ENCODE measurements at regions not wholly inside any gene's neighbourhood (a gene's known extent, or its start where the extent isn't known, plus 50 kb on each side); places are given as distances from the start of the nearest gene placed in this dataset.

DNA sequence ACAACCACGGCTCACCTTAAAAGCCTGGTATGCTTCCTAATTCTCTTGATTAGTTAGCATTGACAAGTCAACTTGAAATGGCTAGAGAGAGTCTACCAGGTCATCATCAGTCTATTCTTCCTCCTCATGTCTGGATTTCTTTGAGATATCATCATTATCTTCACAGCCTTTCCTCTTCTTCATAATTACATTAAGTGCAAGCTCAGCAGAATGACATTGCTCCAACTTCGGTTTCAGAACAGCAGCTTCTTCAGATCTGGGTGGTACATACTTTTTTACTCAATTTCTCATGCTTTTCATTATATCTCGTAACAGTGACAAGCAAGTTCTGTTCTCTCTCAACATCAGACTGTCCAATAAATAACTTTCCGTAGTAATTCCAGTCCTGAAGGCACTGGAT is 337.5 kb upstream of the TENM3 start:
- no peaks in the 10 kb centered on the region for H3K9me3 ChIP-seq (ENCODE audit: insufficient read depth, low read depth, low read length)
- peaks cover 26% of the 10 kb centered on the region for H3K4me1 Mint-ChIP-seq (ENCODE audit: low read depth, unreplicated experiment)
- no peak overlapping the region for H3K27ac Mint-ChIP-seq (ENCODE audit: unreplicated experiment)
- FAIRE-seq: no peak
- no peak overlapping the region for H3K27ac ChIP-seq (ENCODE audit: low read depth, low read length)
- no peak overlapping the region for H3K9ac ChIP-seq (ENCODE audit: low read length)
- no peak for TF ChIP-seq EZH2 (IDR thresholded peaks at IDR 0.05; ENCODE audit: insufficient read depth, low read length)
- no peaks in the 10 kb centered on the region for H3K27me3 ChIP-seq (ENCODE audit: insufficient read depth, low read length)
- peaks cover 6% of the 10 kb centered on the region for H3K9me3 Mint-ChIP-seq (ENCODE audit: unreplicated experiment)
- no peaks in the 10 kb centered on the region for H3K79me2 ChIP-seq (ENCODE audit: insufficient read depth, low read length)
- H3K4me1 ChIP-seq (ENCODE audit: insufficient read depth, low read length): peaks cover 12% of the 10 kb centered on the region
- no peak overlapping the region for H2AFZ ChIP-seq (ENCODE audit: low read depth, low read length)
- H3K4me3 ChIP-seq (ENCODE audit: insufficient read depth, low read depth, low read length): no peak overlapping the region
- H3K27me3 Mint-ChIP-seq (ENCODE audit: low read depth, unreplicated experiment): no peaks in the 10 kb centered on the region
- H3K36me3 Mint-ChIP-seq (ENCODE audit: low read depth, unreplicated experiment): no peaks in the 10 kb centered on the region
- no peaks in the 10 kb centered on the region for H3K36me3 ChIP-seq (ENCODE audit: insufficient read depth, low read length)
- DNase-seq (ENCODE audit: low read depth): no peak
- H4K20me1 ChIP-seq (ENCODE audit: insufficient read depth, low read length): no peaks in the 10 kb centered on the region
- H3K4me3 Mint-ChIP-seq (ENCODE audit: unreplicated experiment): no peak overlapping the region
- no peak overlapping the region for H3K4me2 ChIP-seq (ENCODE audit: low read length)

DNA sequence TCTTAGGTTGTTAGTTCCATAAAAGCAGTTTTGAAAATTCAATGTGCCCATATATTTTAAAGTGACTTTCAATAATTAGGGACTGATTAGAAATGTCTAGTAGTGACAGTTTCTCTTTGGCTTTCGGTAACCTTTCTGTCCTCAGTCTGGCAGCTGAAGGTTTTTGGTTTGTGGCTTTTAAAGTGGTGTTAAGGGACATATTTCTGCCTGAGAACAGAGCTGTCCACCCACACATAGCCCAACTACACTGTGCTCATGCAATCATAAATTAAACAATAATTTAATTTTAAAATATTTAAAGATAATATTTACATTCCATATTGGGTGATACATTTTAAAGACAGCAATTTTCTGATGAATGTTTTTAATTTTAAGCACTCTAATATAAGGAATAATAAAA is 335.0 kb upstream of the TENM3 start:
- no peak overlapping the region for H2AFZ ChIP-seq (ENCODE audit: low read depth, low read length)
- no peaks in the 10 kb centered on the region for H3K36me3 ChIP-seq (ENCODE audit: insufficient read depth, low read length)
- FAIRE-seq: no peak
- peaks cover 3% of the 10 kb centered on the region for H3K36me3 Mint-ChIP-seq (ENCODE audit: low read depth, unreplicated experiment)
- peaks cover 15% of the 10 kb centered on the region for H3K4me1 ChIP-seq (ENCODE audit: insufficient read depth, low read length)
- no peaks in the 10 kb centered on the region for H3K27me3 ChIP-seq (ENCODE audit: insufficient read depth, low read length)
- H3K4me3 ChIP-seq (ENCODE audit: insufficient read depth, low read depth, low read length): no peak overlapping the region
- H3K27ac ChIP-seq (ENCODE audit: low read depth, low read length): no peak overlapping the region
- no peak overlapping the region for H3K9ac ChIP-seq (ENCODE audit: low read length)
- H3K9me3 ChIP-seq (ENCODE audit: insufficient read depth, low read depth, low read length): no peaks in the 10 kb centered on the region
- no peak overlapping the region for H3K4me3 Mint-ChIP-seq (ENCODE audit: unreplicated experiment)
- DNase-seq (ENCODE audit: low read depth): peak; percentile 12
- H4K20me1 ChIP-seq (ENCODE audit: insufficient read depth, low read length): no peaks in the 10 kb centered on the region
- peaks cover 33% of the 10 kb centered on the region for H3K4me1 Mint-ChIP-seq (ENCODE audit: low read depth, unreplicated experiment)
- no peak overlapping the region for H3K4me2 ChIP-seq (ENCODE audit: low read length)
- peaks cover 18% of the 10 kb centered on the region for H3K9me3 Mint-ChIP-seq (ENCODE audit: unreplicated experiment)
- no peaks in the 10 kb centered on the region for H3K79me2 ChIP-seq (ENCODE audit: insufficient read depth, low read length)
- TF ChIP-seq CTCF (IDR thresholded peaks at IDR 0.05; ENCODE audit: insufficient read depth, low read depth, low read length) (no peak), EZH2 (IDR thresholded peaks at IDR 0.05; ENCODE audit: insufficient read depth, low read length) (no peak)
- H3K27me3 Mint-ChIP-seq (ENCODE audit: low read depth, unreplicated experiment): no peaks in the 10 kb centered on the region
- peak overlapping the region; percentile 79 for H3K27ac Mint-ChIP-seq (ENCODE audit: unreplicated experiment)

DNA sequence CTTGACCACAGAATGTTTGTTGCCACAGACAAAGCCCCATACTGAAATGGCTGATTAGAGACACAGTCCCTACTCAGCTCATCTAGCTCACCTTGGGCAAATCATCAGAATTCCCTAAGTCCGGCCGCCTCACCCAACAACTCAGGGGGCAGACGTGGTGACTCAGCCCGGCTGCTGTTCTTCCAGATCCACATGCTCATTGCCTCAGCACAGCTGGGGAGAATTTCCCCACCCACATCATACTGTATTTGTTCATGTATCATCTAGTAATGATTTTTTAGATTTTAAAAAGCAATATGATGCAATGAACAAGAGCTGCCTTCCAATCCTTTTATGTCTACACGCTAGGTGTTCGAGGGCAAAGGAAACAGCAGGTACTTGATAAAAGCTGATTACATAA is 333.8 kb upstream of the TENM3 start:
- TF ChIP-seq EZH2 (IDR thresholded peaks at IDR 0.05; ENCODE audit: insufficient read depth, low read length) (no peak), CTCF (IDR thresholded peaks at IDR 0.05; ENCODE audit: insufficient read depth, low read depth, low read length) (no peak)
- Mint-ChIP-seq H3K27ac (ENCODE audit: unreplicated experiment) (peak overlapping the region; percentile 85), H3K27me3 (ENCODE audit: low read depth, unreplicated experiment) (no peaks in the 10 kb centered on the region), H3K36me3 (ENCODE audit: low read depth, unreplicated experiment) (peaks cover 3% of the 10 kb centered on the region), H3K4me1 (ENCODE audit: low read depth, unreplicated experiment) (peaks cover 33% of the 10 kb centered on the region), H3K9me3 (ENCODE audit: unreplicated experiment) (peaks cover 22% of the 10 kb centered on the region), H3K4me3 (ENCODE audit: unreplicated experiment) (no peak overlapping the region)
- Histone ChIP-seq H3K9ac (ENCODE audit: low read length) (no peak overlapping the region), H3K4me3 (ENCODE audit: insufficient read depth, low read depth, low read length) (no peak overlapping the region), H4K20me1 (ENCODE audit: insufficient read depth, low read length) (no peaks in the 10 kb centered on the region), H2AFZ (ENCODE audit: low read depth, low read length) (no peak overlapping the region), H3K9me3 (ENCODE audit: insufficient read depth, low read depth, low read length) (no peaks in the 10 kb centered on the region), H3K4me1 (ENCODE audit: insufficient read depth, low read length) (peaks cover 15% of the 10 kb centered on the region), H3K79me2 (ENCODE audit: insufficient read depth, low read length) (no peaks in the 10 kb centered on the region), H3K36me3 (ENCODE audit: insufficient read depth, low read length) (no peaks in the 10 kb centered on the region), H3K4me2 (ENCODE audit: low read length) (peak overlapping the region; percentile 0), H3K27me3 (ENCODE audit: insufficient read depth, low read length) (no peaks in the 10 kb centered on the region), H3K27ac (ENCODE audit: low read depth, low read length) (peak overlapping the region; percentile 52)
- FAIRE-seq (no peak), DNase-seq (ENCODE audit: low read depth) (peak; percentile 88)
